Stimulated activated CD8-positive, alpha-beta memory T cell treated with anti-CD3 and anti-CD28 coated beads, Interleukin-15, amount 100 ng/mL, for 48 hours (primary cell): ENCODE measurements at regions not wholly inside any gene's neighbourhood (a gene's known extent, or its start where the extent isn't known, plus 50 kb on each side); places are given as distances from the start of the nearest gene placed in this dataset.
"Not testable (repeated sequence)": the region's sequence is repeated elsewhere in the genome, so short reads cannot be mapped to it uniquely, and the experiment has no call there.

Experiments used
- DNase-seq, 2 donors: peaks; one replicate each; pipeline ENCODE4 v3.0.0-alpha.2; 2020; ENCODE audit warnings: low read depth in 2 of 2

DNA sequence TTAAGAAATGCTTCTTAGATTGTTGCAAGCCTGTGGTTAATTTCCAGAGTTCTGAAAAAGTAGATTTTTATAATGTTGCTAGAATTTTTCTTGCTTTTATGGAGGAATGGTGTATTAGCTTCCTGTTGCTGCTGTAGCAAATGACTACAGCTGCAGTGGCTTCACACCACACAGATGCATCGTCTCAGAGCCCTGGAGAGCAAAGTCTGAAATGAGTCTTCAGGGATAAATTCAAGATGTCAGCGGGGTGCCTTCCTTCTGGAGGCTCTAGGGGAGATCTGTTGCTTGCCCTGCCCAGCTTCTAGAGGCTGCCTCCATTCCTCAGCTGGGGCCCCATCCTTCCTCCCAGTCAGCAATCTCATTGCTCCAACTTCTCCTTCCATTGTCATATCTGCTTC is 187.8 kb downstream of the ZNF516 start:
- DNase-seq, result no peak

- DNase-seq, result no peak
Measured at GRCh38 chr18:76306685-76307292, 188.3 kb downstream of the ZNF516 start.

DNA sequence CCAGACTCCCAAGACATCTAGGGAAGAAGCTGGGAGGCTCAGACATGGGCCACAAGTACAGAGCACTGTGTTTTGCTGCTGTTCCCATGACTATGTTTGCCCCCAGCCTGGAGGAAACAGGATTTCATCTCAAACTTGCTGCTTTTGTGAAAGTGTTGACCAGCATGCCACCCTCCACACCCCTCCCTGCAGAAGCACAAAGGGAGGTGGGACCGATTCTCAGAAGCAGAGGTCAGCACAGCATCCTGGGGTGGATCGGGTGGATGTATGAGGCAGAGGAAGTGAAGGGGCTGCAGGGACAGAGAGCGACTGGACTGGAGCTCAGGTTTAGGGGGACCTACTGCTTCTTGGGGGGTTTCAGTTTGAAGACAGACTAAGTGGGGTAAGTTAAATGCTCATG is 209.2 kb downstream of the ZNF516 start:
- DNase-seq, result no peak

DNA sequence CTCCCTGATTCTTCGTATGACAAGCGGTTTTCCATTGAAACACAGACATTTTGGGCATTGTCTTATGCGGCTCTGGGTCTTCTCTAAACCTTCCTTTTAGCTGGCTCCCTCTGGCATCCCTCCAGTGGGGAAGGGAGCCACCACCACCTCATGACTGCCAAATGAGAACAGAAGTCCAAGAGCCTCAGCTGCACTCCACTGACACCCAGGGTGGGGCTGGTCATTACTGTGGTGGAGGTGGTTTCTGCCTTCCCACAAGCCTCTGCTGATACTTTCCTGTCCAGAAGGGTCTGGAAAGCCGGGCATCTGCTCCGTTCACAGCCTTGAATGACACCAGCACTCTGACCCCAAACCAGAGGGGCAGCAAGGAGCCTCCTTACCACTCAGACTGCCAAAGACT is 213.5 kb downstream of the ZNF516 start:
- no peak for DNase-seq

- DNase-seq, result no peak
Measured at GRCh38 chr18:76277801-76278200, 217.2 kb downstream of the ZNF516 start.

DNA sequence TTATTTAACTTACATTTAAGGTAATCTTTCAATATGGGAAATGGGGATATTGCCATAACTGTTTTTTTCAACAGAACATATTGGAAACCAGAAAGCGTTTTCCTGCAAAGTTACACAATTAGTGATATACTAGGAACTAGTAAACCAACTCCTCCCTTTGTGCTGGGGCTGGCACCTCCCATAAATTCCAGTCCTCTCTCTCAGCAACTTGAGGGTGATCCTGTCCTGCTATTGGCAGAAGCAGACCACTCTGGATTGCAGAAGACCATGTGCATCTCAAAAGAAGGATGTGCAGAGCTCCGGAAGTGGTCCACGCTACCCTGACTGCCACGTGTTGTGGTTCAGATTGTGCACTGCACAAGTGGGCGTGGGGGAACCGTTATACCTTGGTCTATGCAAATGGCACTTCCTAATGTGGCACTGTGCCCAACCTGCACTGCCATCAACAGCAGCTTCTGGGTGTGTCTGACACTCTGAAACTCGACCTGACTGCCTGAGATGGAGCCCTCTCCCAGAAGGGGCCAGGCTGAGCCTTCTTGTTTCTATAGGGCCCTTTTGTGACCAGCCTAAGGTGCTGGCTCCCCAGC is 219.2 kb downstream of the ZNF516 start:
- no peak for DNase-seq

GRCh38 chr18:76274468-76275289 is 220.4 kb downstream of the ZNF516 start:
- no peak for DNase-seq

DNA sequence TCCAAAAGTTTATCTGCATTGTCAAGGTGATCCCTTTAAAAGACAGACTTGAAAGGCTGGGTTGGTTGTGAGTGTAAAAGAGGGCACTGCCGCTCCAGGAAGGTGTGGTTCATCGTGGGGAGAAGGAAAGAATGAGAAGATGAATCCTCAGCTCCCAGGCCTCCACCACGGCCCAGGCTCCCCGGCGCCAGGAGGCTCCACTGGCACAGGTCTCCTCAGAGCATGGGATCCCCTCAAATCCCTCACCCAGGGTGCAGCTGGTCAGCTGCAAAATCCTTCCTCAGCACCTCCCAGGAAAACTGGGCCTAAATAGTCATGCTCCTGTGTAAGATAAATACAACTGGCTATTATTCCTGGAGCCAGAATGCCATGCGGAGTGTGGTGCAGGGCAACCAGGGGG is 221.1 kb downstream of the ZNF516 start:
- DNase-seq, result no peak

- DNase-seq, result no peak
Measured at GRCh38 chr18:76273036-76273545, 222.0 kb downstream of the ZNF516 start.

- not testable (repeated sequence) for DNase-seq
Measured at GRCh38 chr18:76267423-76267822, 227.6 kb downstream of the ZNF516 start.

DNA sequence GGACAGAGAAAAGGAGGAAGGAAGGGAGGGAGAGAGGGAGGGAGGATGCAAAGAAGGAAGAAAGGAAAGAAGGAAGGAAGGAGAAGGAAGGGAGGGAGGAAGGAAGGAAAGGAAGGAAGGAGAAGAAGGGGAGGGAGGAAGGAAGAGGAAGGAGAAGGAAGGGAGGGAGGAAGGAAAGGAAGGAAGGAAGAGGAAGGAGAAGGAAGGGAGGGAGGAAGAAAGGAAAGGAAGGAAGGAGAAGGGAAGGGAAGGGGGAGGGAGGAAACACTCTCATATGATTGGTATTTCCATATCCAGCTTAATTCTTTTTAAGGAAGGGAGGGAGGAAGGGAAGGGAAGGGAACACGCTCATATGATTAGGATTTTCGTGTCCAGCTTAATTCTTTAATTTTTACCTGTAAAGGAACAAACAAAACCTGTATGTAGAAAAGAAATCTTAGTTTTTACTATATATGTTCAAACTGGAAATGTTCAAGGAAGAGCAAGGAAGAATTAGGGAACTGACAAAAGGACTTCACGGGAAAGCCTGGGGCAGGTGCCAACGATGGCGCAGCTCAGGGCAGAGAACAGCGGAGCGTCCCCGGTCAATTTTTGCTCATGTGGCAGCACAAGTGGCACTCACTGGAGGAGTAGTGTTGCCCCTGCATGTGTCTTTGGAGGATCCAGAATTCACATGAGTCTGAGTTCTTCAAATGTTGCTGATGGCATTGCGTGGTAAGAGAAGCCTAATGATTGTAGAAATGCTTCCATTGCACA is 228.6 kb downstream of the ZNF516 start:
- no peak for DNase-seq

- DNase-seq, result no peak
Measured at GRCh38 chr18:76265497-76266235, 229.4 kb downstream of the ZNF516 start.

GRCh38 chr18:76264876-76265250 is 230.2 kb downstream of the ZNF516 start:
- DNase-seq, result no peak

DNA sequence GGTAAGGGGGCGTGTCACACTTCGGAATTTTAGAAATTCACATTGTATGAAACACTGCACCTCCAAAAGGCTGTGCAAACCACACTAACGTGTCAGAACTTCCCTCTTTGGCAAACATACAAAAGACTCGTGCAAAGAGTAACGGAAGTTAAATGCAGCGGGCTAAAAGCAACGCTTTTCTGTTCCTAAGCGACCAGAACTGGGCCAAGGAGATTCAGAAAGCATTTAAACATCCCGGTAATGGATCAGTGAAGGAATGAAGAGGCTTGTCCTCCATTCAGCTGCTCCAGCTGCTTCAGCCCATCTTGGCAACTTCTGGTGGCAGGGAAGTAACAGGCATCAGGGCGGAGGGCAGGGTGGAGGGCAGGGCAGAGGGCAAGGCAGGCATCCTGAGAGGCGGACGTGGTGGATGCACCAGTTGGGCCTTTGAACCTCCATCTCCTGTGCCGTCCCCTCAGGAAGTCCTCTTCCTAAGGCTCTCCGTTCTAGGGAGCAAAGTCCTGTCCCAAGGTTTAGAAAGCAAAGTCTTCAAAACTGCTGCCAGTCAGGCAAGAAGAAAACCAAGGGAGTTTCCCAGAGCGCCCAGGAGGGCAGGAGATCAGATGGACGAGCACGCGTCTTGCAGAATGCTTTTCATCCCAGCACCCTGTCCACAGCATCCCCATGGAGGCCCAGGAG is 230.7 kb downstream of the ZNF516 start:
- DNase-seq, result no peak

- no peak for DNase-seq
Measured at GRCh38 chr18:76263046-76264005, 231.7 kb downstream of the ZNF516 start.

DNA sequence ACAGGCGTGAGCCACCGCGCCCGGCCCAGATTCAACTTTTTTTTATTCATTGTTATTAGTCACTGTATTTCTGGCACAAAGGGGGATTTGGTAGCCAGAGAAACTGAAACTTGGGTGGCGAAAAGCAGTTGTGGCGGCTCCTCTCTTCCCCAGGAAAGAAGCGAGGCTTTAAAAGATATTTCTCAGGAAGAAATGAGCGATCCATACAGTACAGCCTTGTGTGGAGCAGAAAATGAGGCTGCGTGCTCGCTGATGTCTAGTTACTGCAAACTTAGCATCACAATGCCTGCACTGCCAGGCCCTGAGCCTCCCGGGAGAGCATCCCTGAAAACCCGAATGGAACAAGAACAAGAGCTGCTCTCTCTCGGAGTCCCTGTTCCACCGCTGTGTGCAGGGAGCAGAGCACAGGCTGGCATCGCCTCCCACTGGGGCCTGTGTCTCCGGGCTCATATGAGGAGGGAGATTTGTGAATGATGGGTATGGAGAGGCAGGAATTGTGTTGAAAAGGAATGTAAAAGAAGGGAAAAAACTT is 234.0 kb downstream of the ZNF516 start:
- no peak for DNase-seq

DNA sequence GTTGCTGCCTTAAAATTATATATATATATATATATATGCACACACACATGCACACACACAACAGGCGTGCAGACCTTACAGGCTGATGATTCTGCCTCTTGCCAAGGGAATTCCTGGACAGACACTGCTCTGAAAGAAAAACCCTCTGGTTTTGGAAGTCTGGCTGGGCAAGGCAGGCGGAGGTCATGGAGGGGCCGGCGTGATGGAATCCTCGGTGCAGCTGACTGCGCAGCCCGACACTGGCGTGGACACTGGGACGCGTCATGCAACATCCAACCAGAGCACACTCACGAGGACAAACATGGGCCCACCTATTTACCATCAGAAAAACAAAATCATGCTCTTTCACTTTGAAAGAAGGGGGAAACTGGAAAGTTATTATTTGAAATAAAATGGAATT is 235.3 kb downstream of the ZNF516 start:
- no peak for DNase-seq

DNA sequence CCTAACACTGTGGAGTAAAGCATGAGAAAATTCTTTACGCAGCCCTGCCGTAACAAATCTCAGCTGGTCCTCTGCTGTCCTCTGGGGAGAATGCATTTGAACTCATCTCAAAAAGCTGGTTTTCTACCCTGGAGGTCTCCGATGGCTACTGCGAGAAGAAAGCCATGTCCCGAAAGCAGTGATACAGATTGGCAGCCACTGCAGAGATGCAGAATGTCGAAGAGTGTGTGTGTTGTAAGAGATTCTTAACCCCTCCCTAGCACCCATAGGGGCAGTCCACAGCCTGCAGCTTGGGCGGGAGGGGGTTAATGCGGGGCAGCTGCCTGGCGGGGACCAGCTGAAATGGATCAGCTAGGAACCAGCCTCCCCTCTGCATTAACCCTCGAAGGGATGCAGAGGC is 235.9 kb downstream of the ZNF516 start:
- no peak for DNase-seq

GRCh38 chr18:76258209-76258608 is 236.8 kb downstream of the ZNF516 start:
- no peak for DNase-seq
